Spleen (tissue), 3 donors: ENCODE measurements at regions not wholly inside any gene's neighbourhood (a gene's known extent, or its start where the extent isn't known, plus 50 kb on each side); places are given as distances from the start of the nearest gene placed in this dataset.

Experiments used
- POLR2A ChIP-seq, 3 donors: fragments of 450-650 bp; IDR thresholded peaks; one replicate each; pipeline ENCODE4 v1.5.1; 2017; ENCODE audit warnings: antibody characterized with exemption in 3 of 3, mild to moderate bottlenecking in 1 of 3
- POLR2AphosphoS5 ChIP-seq, 3 donors: sonication (generic); formaldehyde crosslinking; IDR thresholded peaks; one replicate each; pipeline ENCODE4 v1.5.1; 2017; ENCODE audit warnings: antibody characterized with exemption in 3 of 3

- TF ChIP-seq POLR2AphosphoS5 (IDR thresholded peaks at IDR 0.05) (no peak), POLR2A (IDR thresholded peaks at IDR 0.05) (no peak)
Observed at GRCh38 chr15:81899024-81899423, 146.8 kb downstream of the MEX3B start.
